GM12892 (cell line): ENCODE measurements at regions not wholly inside any gene's neighbourhood (a gene's known extent, or its start where the extent isn't known, plus 50 kb on each side); places are given as distances from the start of the nearest gene placed in this dataset.

Experiments used
- POLR2A ChIP-seq: IDR thresholded peaks from 2 replicates; pipeline ENCODE4 v1.6.1; 2011; ENCODE audit warnings: low read depth, low read length, control low read depth
- POLR2AphosphoS5 ChIP-seq: IDR thresholded peaks from 2 replicates; pipeline ENCODE4 v1.6.1; 2011; ENCODE audit warnings: low read depth, low read length, control low read depth

GRCh38 chr6:86331919-86332318 is 605.4 kb upstream of the HTR1E start:
- TF ChIP-seq POLR2A: no peak
- no peak for TF ChIP-seq POLR2AphosphoS5
